SK-N-SH treated with all-trans-retinoic acid at 6 μM for 48 hours (cell line): ENCODE measurements at regions not wholly inside any gene's neighbourhood (a gene's known extent, or its start where the extent isn't known, plus 50 kb on each side); places are given as distances from the start of the nearest gene placed in this dataset.

Experiments used
- ATAC-seq: fragments of 200-7000 bp; cut with Tn5 transposase; 3 replicates; pipeline ENCODE4 v1.9.1; 2020; ENCODE audit warnings: mild to moderate bottlenecking, moderate library complexity
- ARNTL ChIP-seq: fragments of 450-650 bp; formaldehyde crosslinking; IDR thresholded peaks from 2 replicates; pipeline ENCODE4 v1.5.0; 2020; ENCODE audit warnings: low read depth, mild to moderate bottlenecking, moderate library complexity, borderline replicate concordance
- BACH2 ChIP-seq: fragments of 250-450 bp; sonication (Bioruptor Pico); IDR thresholded peaks from 2 replicates; pipeline ENCODE4 v1.9.0; 2021; ENCODE audit warnings: mild to moderate bottlenecking, borderline replicate concordance
- ESRRG ChIP-seq: fragments of 250-450 bp; sonication (Bioruptor Pico); IDR thresholded peaks from 2 replicates; pipeline ENCODE4 v1.6.1; 2021; ENCODE audit warnings: mild to moderate bottlenecking
- GLIS3 ChIP-seq: fragments of 250-450 bp; sonication (Bioruptor Pico); IDR thresholded peaks from 2 replicates; pipeline ENCODE4 v1.5.0; 2020; ENCODE audit warnings: mild to moderate bottlenecking, moderate library complexity
- ISL1 ChIP-seq: fragments of 250-450 bp; sonication (Bioruptor Pico); IDR thresholded peaks from 2 replicates; pipeline ENCODE4 v2.1.2; 2022; ENCODE audit warnings: mild to moderate bottlenecking, moderate library complexity
- POU6F1 ChIP-seq: fragments of 250-450 bp; sonication (Bioruptor Pico); IDR thresholded peaks from 2 replicates; pipeline ENCODE4 v1.8.0; 2021; ENCODE audit warnings: low read depth, mild to moderate bottlenecking, moderate library complexity, borderline replicate concordance
- RARB ChIP-seq: fragments of 250-450 bp; sonication (Bioruptor Pico); IDR thresholded peaks from 2 replicates; pipeline ENCODE4 v1.8.0; 2021; ENCODE audit warnings: mild to moderate bottlenecking, moderate library complexity
- SNAI2 ChIP-seq: fragments of 250-450 bp; sonication (Bioruptor Pico); IDR thresholded peaks from 2 replicates; pipeline ENCODE4 v1.5.0; 2020; ENCODE audit warnings: mild to moderate bottlenecking, moderate library complexity
- TCF4 ChIP-seq: fragments of 250-450 bp; sonication (Bioruptor Pico); IDR thresholded peaks from 2 replicates; pipeline ENCODE4 v1.8.0; 2021; ENCODE audit warnings: mild to moderate bottlenecking, moderate library complexity, borderline replicate concordance
- TOX ChIP-seq: fragments of 250-450 bp; sonication (Bioruptor Pico); IDR thresholded peaks from 2 replicates; pipeline ENCODE4 v1.8.0; 2021; ENCODE audit warnings: mild to moderate bottlenecking, moderate library complexity, borderline replicate concordance
- TSHZ2 ChIP-seq: fragments of 250-450 bp; sonication (Bioruptor Pico); IDR thresholded peaks from 2 replicates; pipeline ENCODE4 v1.5.0; 2020; ENCODE audit warnings: mild to moderate bottlenecking, moderate library complexity
- ZC3H10 ChIP-seq: fragments of 250-450 bp; sonication (Bioruptor Pico); IDR thresholded peaks from 2 replicates; pipeline ENCODE4 v1.5.1; 2021; ENCODE audit warnings: mild to moderate bottlenecking, moderate library complexity
- ZFP3 ChIP-seq: fragments of 250-450 bp; sonication (Bioruptor Pico); IDR thresholded peaks from 2 replicates; pipeline ENCODE4 v1.5.0; 2020; ENCODE audit warnings: mild to moderate bottlenecking, moderate library complexity
- ZFP30 ChIP-seq: fragments of 450-650 bp; formaldehyde crosslinking; IDR thresholded peaks from 2 replicates; pipeline ENCODE4 v1.5.0; 2022; ENCODE audit warnings: mild to moderate bottlenecking, moderate library complexity
- ZNF565 ChIP-seq: fragments of 450-650 bp; formaldehyde crosslinking; conservative IDR thresholded peaks from 2 replicates; pipeline ENCODE4 v1.5.0; 2020; ENCODE audit warnings: low read depth, mild to moderate bottlenecking, moderate library complexity
- ZNF8 ChIP-seq: fragments of 450-650 bp; formaldehyde crosslinking; IDR thresholded peaks from 2 replicates; pipeline ENCODE4 v1.5.0; 2020; ENCODE audit warnings: mild to moderate bottlenecking, moderate library complexity
- TF ChIP-seq, protein P1 (sequence below): fragments of 250-450 bp; sonication (Bioruptor Pico); IDR thresholded peaks from 2 replicates; pipeline ENCODE4 v1.5.1; 2020; ENCODE audit warnings: low read depth, mild to moderate bottlenecking, moderate library complexity

GRCh38 chr3:95719481-95719880 is 1094.9 kb upstream of the EPHA6 start:
- ATAC-seq = no peak
- TF ChIP-seq ZNF8 = no peak
- TF ChIP-seq RARB = no peak
- TF ChIP-seq SNAI2 (CRISPR knock-in tag) = no peak
- TF ChIP-seq TOX (CRISPR knock-in tag) = no peak
- no peak for TF ChIP-seq ZNF565 (CRISPR knock-in tag)
- no peak for TF ChIP-seq ZFP30 (CRISPR knock-in tag)
- TF ChIP-seq ISL1 = no peak
- no peak for TF ChIP-seq POU6F1 (CRISPR knock-in tag)
- TF ChIP-seq TSHZ2 (CRISPR knock-in tag) = no peak
- TF ChIP-seq GLIS3 (CRISPR knock-in tag) = no peak
- TF ChIP-seq TCF4 = no peak
- TF ChIP-seq, all 23 proteins: peak for 0

DNA sequence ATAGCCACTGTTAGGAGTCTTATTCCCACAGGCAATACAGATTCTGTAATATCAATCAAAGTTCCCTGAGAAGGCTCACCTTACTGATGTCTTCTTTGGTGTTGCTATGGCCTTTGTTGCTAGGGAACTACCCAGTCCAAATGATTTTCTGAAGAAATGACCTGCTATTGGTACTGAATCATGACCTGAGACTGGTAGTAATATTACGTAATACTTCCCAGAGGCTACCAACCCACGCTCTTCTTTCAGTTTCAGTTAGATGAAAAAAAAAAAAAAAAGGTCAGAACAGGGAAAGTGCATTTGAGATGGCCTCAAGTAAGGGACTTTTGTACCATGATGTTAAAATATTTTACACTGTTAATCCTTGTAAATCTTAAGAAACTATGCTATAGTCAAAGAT is 1092.5 kb upstream of the EPHA6 start:
- no peak for ATAC-seq

GRCh38 chr3:95725770-95726169 is 1088.6 kb upstream of the EPHA6 start:
- no peak for ATAC-seq
- TF ChIP-seq ZFP30 (CRISPR knock-in tag) (no peak), ARNTL (CRISPR knock-in tag) (no peak), ZC3H10 (no peak), TCF4 (no peak), TSHZ2 (CRISPR knock-in tag) (no peak), ESRRG (CRISPR knock-in tag) (no peak), ZNF8 (no peak), BACH2 (CRISPR knock-in tag) (no peak), ZNF565 (CRISPR knock-in tag) (no peak)
- TF ChIP-seq, protein P1, sequence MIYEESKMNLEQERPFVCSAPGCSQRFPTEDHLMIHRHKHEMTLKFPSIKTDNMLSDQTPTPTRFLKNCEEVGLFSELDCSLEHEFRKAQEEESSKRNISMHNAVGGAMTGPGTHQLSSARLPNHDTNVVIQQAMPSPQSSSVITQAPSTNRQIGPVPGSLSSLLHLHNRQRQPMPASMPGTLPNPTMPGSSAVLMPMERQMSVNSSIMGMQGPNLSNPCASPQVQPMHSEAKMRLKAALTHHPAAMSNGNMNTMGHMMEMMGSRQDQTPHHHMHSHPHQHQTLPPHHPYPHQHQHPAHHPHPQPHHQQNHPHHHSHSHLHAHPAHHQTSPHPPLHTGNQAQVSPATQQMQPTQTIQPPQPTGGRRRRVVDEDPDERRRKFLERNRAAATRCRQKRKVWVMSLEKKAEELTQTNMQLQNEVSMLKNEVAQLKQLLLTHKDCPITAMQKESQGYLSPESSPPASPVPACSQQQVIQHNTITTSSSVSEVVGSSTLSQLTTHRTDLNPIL = no peak

More for the DNA sequence above, 1092.5 kb upstream of the EPHA6 start:
- TF ChIP-seq ZNF8 (no peak), ZC3H10 (no peak), BACH2 (CRISPR knock-in tag) (no peak), POU6F1 (CRISPR knock-in tag) (no peak), SNAI2 (CRISPR knock-in tag) (no peak), ZFP3 (CRISPR knock-in tag) (no peak), TSHZ2 (CRISPR knock-in tag) (no peak)
